Suprapubic skin (tissue), 4 donors: ENCODE measurements at regions not wholly inside any gene's neighbourhood (a gene's known extent, or its start where the extent isn't known, plus 50 kb on each side); places are given as distances from the start of the nearest gene placed in this dataset.

Experiments used
- EP300 ChIP-seq: sonication (generic); formaldehyde crosslinking; IDR thresholded peaks from one replicate; pipeline ENCODE4 v1.6.1; 2017; ENCODE audit warnings: antibody characterized with exemption
- POLR2A ChIP-seq, 2 donors: fragments of 450-650 bp; IDR thresholded peaks; one replicate each; pipeline ENCODE4 v1.6.1; 2017; ENCODE audit warnings: antibody characterized with exemption in 2 of 2, mild to moderate bottlenecking in 2 of 2, moderate library complexity in 2 of 2
- POLR2AphosphoS5 ChIP-seq, 3 donors: sonication (generic); formaldehyde crosslinking; IDR thresholded peaks; one replicate each; pipeline ENCODE4 v1.6.1; 2017; ENCODE audit warnings: antibody characterized with exemption in 3 of 3
- TF ChIP-seq, protein P1 (sequence below), 2 donors: fragments of 200-600 bp in 1 of 2; fragments of 450-650 bp in 1 of 2; sonication (generic) in 1 of 2; IDR thresholded peaks; one replicate each; pipeline ENCODE4 v1.5.1; 2016 to 2019; ENCODE audit warnings: antibody characterized with exemption in 2 of 2, mild to moderate bottlenecking in 1 of 2, moderate library complexity in 1 of 2

DNA sequence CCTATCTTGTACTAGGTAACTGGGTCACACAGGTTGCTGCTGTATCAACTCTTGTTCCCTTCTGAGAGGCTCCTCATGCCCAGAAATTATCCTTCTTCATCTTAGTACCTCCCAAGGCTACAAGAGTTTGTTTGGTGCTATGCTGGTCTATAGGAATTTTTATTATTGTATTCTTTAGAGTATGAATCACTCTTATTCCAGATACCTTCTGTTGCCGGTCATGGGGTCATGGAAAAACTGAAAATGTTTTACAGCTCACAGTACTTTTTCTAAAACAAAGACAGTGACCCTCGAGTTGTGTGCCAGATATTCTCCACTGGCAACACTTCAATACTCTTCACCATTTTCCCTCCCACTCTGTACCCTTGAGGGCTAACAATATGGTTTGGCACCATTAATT, 1598.0 kb upstream of the TMEM132C start:
- TF ChIP-seq, protein P1, sequence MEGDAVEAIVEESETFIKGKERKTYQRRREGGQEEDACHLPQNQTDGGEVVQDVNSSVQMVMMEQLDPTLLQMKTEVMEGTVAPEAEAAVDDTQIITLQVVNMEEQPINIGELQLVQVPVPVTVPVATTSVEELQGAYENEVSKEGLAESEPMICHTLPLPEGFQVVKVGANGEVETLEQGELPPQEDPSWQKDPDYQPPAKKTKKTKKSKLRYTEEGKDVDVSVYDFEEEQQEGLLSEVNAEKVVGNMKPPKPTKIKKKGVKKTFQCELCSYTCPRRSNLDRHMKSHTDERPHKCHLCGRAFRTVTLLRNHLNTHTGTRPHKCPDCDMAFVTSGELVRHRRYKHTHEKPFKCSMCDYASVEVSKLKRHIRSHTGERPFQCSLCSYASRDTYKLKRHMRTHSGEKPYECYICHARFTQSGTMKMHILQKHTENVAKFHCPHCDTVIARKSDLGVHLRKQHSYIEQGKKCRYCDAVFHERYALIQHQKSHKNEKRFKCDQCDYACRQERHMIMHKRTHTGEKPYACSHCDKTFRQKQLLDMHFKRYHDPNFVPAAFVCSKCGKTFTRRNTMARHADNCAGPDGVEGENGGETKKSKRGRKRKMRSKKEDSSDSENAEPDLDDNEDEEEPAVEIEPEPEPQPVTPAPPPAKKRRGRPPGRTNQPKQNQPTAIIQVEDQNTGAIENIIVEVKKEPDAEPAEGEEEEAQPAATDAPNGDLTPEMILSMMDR (IDR thresholded peaks at IDR 0.05): no peak
- TF ChIP-seq POLR2A (IDR thresholded peaks at IDR 0.05) (no peak), POLR2AphosphoS5 (IDR thresholded peaks at IDR 0.05) (no peak), EP300 (no peak)
